ENCODE measurements at regions not wholly inside any gene's neighbourhood (a gene's known extent, or its start where the extent isn't known, plus 50 kb on each side); places are given as distances from the start of the nearest gene placed in this dataset.

GRCh38 chr15:39127151-39127790 is 453.6 kb upstream of the THBS1 start:
- no peak for DNase-seq (ENCODE audit: low spot score)

- no peak for DNase-seq (ENCODE audit: low spot score)
These were observed 452.8 kb upstream of the THBS1 start for GRCh38 chr15:39127925-39128617.

GRCh38 chr15:39128746-39129145 is 452.1 kb upstream of the THBS1 start:
- DNase-seq (ENCODE audit: low spot score) = no peak

- no peak for DNase-seq (ENCODE audit: low spot score)
These were observed 450.1 kb upstream of the THBS1 start for GRCh38 chr15:39130556-39131379.

GRCh38 chr15:39131609-39132008 is 449.3 kb upstream of the THBS1 start:
- DNase-seq (ENCODE audit: low spot score) = no peak

GRCh38 chr15:39132070-39132469 is 448.8 kb upstream of the THBS1 start:
- no peak for DNase-seq (ENCODE audit: low spot score)

GRCh38 chr15:39132954-39133600 is 447.8 kb upstream of the THBS1 start:
- no peak for DNase-seq (ENCODE audit: low spot score)

GRCh38 chr15:39134282-39134681 is 446.6 kb upstream of the THBS1 start:
- no peak for DNase-seq (ENCODE audit: low spot score)

GRCh38 chr15:39135989-39136388 is 444.9 kb upstream of the THBS1 start:
- DNase-seq (ENCODE audit: low spot score) = no peak

GRCh38 chr15:39139431-39140059 is 441.3 kb upstream of the THBS1 start:
- DNase-seq (ENCODE audit: low spot score) = no peak

- DNase-seq (ENCODE audit: low spot score) = no peak
These were observed 440.7 kb upstream of the THBS1 start for GRCh38 chr15:39140060-39140604.

- no peak for DNase-seq (ENCODE audit: low spot score)
These were observed 438.4 kb upstream of the THBS1 start for GRCh38 chr15:39142500-39142899.

GRCh38 chr15:39143479-39143878 is 437.4 kb upstream of the THBS1 start:
- no peak for DNase-seq (ENCODE audit: low spot score)

GRCh38 chr15:39144051-39144450 is 436.8 kb upstream of the THBS1 start:
- no peak for DNase-seq (ENCODE audit: low spot score)

GRCh38 chr15:39144613-39145499 is 436.0 kb upstream of the THBS1 start:
- DNase-seq (ENCODE audit: low spot score) = no peak

GRCh38 chr15:39145854-39146625 is 434.8 kb upstream of the THBS1 start:
- DNase-seq (ENCODE audit: low spot score) = no peak

- DNase-seq (ENCODE audit: low spot score) = no peak
These were observed 431.2 kb upstream of the THBS1 start for GRCh38 chr15:39149636-39150150.

GRCh38 chr15:39151545-39151944 is 429.3 kb upstream of the THBS1 start:
- no peak for DNase-seq (ENCODE audit: low spot score)

- no peak for DNase-seq (ENCODE audit: low spot score)
These were observed 427.7 kb upstream of the THBS1 start for GRCh38 chr15:39153058-39153714.
